GM12864 (cell line): ENCODE measurements at regions not wholly inside any gene's neighbourhood (a gene's known extent, or its start where the extent isn't known, plus 50 kb on each side); places are given as distances from the start of the nearest gene placed in this dataset.

Source experiments
- DNase-seq: peaks from one replicate; pipeline ENCODE4 v3.0.0-alpha.2; 2011; ENCODE audit warnings: low read depth
- H3K4me3 ChIP-seq: 2 replicates; pipeline ENCODE4 v1.5.1; 2011; ENCODE audit warnings: mild to moderate bottlenecking, low read depth, low read length, control low read depth
- TF ChIP-seq, protein P1 (sequence below): IDR thresholded peaks from 2 replicates; pipeline ENCODE4 v1.5.1; 2011; ENCODE audit warnings: low read depth, mild to moderate bottlenecking, moderate library complexity, low read length, control low read depth, inconsistent platforms; ENCODE audit errors: missing control alignments

DNA sequence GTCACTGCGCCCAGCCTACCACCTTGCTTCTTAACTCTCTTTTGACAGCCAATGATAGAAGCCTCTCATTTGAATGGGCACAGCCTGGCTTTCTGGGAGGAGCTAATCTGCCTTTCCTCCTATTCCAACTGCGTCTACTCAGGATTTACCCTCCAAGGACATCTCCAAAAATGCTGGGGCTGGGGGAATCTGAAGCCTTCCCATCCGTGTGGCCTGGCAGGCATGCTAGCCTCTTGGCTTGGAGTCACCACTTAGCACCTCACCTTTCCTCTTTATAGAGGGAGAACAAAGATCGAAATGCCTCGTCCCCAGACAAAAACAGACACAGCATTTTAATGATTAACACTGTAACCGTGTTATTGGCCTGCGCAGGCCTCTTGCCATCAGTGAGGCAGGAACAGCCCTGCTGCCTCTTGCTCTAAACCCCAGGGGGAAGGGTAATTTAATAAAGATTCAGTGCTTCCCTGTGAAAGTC, 108.2 kb upstream of the KLF4 start:
- TF ChIP-seq, protein P1, sequence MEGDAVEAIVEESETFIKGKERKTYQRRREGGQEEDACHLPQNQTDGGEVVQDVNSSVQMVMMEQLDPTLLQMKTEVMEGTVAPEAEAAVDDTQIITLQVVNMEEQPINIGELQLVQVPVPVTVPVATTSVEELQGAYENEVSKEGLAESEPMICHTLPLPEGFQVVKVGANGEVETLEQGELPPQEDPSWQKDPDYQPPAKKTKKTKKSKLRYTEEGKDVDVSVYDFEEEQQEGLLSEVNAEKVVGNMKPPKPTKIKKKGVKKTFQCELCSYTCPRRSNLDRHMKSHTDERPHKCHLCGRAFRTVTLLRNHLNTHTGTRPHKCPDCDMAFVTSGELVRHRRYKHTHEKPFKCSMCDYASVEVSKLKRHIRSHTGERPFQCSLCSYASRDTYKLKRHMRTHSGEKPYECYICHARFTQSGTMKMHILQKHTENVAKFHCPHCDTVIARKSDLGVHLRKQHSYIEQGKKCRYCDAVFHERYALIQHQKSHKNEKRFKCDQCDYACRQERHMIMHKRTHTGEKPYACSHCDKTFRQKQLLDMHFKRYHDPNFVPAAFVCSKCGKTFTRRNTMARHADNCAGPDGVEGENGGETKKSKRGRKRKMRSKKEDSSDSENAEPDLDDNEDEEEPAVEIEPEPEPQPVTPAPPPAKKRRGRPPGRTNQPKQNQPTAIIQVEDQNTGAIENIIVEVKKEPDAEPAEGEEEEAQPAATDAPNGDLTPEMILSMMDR: no peak
- no peak overlapping the region for H3K4me3 ChIP-seq
- DNase-seq: no peak

DNA sequence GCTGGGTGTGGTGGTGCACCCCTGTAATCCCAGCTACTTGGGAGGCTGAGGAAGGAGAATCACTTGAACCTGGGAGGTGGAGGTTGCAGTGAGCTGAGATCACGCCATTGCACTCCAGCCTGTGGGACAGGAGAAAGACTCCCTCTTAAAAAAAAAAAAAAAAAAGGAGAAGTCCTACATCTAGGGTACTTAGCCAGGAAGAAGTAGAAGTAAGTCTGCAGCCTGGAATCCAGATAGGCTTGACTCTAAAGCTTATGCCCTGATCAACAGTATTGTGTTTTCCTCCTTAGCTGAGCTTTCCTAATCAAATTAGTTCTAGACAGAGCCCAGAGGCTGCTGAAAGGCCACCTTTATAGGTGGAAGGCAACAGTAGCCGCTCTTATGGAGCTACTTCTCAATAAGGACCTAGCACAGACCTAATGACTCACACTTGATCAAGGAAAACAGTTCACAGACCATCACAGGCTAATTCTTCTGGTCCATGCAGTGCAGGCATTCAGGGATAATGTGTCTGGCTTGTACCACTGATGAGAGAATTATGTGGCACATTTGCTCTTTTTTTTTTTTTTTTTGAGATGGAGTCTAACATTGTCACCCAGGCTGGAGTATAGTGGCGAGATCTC, 105.5 kb upstream of the KLF4 start:
- no peak for DNase-seq
- no peak overlapping the region for H3K4me3 ChIP-seq
- TF ChIP-seq, protein P1: no peak

DNA sequence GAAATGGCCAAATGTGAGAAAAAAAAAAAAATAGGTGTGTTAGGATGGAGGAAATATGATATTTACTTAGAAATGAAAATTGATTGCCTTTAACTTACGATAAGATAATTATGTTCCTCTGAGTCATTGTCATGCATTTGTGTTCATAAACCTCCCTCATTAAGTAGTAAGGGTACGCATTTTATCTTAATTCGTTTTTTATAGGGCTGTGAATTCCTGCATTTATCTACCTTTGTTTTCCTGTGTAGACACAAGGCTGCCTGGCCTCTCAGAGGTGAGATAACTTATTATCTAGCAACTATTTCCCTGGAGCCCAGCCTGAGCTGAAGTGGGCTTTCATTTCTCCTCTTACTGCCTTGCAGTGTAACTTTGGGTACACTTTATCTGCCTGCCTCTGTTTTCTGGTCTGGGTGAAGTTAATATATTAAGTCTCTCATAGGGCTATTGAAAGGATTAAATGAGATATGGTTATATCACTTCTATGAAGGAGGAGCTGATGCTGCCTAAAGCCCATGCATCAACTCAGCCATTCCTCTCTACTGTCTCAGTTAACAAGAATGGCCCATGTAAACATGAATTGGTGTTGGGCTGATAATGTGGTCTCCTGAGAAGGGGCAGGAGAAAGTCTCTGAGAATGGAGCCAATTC, 103.8 kb upstream of the KLF4 start:
- no peak for DNase-seq
- no peak overlapping the region for H3K4me3 ChIP-seq
- TF ChIP-seq, protein P1: no peak

DNA sequence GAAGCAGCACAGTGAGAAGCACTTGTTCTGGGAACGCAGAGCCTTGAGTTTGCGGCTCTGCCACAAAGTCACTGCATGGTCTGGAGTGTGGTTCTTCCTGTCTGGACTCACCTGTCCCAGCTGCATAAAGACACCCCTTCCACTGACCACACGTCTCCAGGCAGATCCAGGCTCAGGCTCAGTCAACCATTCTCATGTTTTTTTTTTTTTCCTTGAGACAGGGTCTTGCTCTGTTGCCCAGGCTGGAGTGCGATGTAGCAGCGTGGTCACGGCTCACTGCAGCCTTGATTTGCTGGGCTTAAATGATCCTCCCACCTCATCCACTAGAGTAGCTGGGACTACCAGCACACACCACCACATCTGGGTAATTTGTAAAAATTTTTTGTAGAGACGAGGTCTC, 102.9 kb upstream of the KLF4 start:
- TF ChIP-seq, protein P1: no peak
- no peak overlapping the region for H3K4me3 ChIP-seq
- DNase-seq: no peak

DNA sequence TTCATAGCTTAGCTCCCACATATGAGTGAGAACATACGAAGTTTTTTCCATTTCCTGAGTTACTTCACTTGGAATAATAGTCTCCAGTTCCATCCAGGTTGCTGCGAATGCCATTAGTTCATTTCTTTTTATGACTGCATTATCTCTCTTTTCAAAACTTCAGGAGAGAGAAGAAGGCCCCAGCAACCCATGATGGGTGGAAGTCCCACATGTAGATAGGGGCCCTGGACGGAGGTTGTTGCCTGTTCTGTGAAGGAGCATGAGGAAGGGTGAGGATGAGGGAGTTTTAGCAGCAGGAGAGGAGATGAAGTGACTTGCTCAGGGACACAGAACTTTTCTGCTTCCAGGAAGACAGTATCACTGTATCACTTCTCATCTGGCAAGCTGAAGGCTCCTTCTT, 102.2 kb upstream of the KLF4 start:
- DNase-seq: no peak
- TF ChIP-seq, protein P1: no peak
- no peak overlapping the region for H3K4me3 ChIP-seq

DNA sequence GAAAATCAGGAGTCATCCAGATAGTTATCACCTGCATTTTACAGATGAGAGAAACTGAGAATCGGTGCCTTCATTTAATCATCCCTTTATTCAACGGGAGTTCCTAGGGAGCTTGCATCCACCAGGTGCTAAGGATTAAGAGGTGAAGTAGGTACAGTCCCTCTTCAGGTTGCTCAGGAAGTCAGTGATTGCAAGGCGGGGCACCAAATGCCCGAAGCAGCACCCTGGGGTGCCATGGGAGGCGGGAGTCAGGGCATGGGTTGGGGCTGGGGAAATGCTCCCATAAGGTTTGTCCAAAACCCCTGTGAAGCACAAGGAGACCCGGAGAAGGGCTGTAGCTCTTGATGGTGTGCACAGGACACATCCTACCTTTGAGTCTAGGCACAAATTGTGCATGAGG, 98.8 kb upstream of the KLF4 start:
- no peak overlapping the region for H3K4me3 ChIP-seq
- DNase-seq: no peak
- TF ChIP-seq, protein P1: no peak

DNA sequence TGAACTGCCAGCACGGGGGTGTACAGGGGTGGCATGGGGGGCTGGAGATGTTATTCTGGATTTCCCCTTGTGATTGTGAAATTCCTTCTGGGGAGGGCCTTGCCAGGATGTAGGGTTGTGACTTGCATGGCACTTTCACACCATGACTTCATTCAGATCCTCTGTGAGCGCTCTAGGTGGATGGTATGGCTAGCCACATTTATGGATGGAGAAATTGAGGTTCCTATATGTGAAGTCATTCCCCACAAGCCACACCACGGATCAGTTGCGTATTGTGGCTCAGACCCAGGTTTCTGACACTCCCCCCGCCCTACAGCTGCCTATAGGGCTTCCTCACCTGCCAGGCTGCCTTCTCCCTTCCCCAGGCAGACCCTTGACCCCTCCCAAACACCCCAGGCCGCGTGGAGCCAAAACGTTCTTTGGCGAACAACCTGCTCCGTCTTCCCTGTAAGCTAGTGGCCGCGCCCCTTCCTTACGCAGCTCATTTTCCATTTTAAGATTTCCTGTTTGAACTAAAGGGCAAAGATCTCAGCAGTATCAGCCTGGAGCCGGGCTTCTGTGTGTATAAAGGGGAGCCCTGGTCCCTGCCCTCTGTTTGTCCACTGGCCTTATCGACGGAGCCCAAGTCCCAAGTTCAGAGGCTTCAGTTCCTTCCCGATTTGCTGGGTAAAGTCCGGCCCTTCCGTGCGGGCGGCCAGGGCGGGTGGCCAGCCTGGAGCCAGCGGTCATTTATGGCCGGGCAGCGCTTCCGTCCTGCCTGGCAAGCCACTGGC, 97.8 kb upstream of the KLF4 start:
- TF ChIP-seq, protein P1: no peak
- no peak for DNase-seq

More for the DNA sequence above, 97.8 kb upstream of the KLF4 start:
- no peak overlapping the region for H3K4me3 ChIP-seq
